IMR-90 (cell line): ENCODE measurements at regions not wholly inside any gene's neighbourhood (a gene's known extent, or its start where the extent isn't known, plus 50 kb on each side); places are given as distances from the start of the nearest gene placed in this dataset.
A peak's percentile ranks its signal among the peaks of the same experiment; 100 is the strongest.

Experiments used
- ATAC-seq: fragments of 200-7000 bp; cut with Tn5 transposase; 2 replicates; pipeline ENCODE4 v1.9.1; 2020; ENCODE audit warnings: low read depth, mild to moderate bottlenecking, moderate library complexity
- BruUV-seq: library from RNA; stranded (reverse); fragments of 400-500 nt; replicated peaks from 2 replicates; lab custom pipeline; 2021; lab: Mats Ljungman, UMichigan
- CTCF ChIA-PET: fragments of 300-600 bp; formaldehyde crosslinking; extraction: SDS; loops from one replicate; lab custom pipeline; 2021; ENCODE audit warnings: antibody characterized with exemption; lab: Yijun Ruan, JAX
- POLR2A ChIA-PET: fragments of 300-600 bp; sonication (Branson Sonifier 250); formaldehyde crosslinking; loops from one replicate; lab custom pipeline; 2022; ENCODE audit warnings: antibody characterized with exemption; ENCODE audit not compliant: unreplicated experiment; lab: Charles Lee
- DNase-seq: peaks from one replicate; pipeline ENCODE4 v3.0.0; 2013
- H2AFZ ChIP-seq: replicated peaks from 2 replicates; pipeline ENCODE3; 2013; ENCODE audit warnings: low read length, mild to moderate bottlenecking; ENCODE audit not compliant: poor library complexity
- H2AK5ac ChIP-seq: 2 replicates; pipeline ENCODE4 v1.6.1; 2013; ENCODE audit warnings: low read depth, low read length, inconsistent platforms
- H2AK9ac ChIP-seq: replicated peaks from 2 replicates; pipeline ENCODE3; 2013; ENCODE audit warnings: mild to moderate bottlenecking, low read depth, low read length, moderate library complexity; ENCODE audit not compliant: poor library complexity
- H2BK120ac ChIP-seq: 2 replicates; pipeline ENCODE4 v1.6.1; 2013; ENCODE audit warnings: low read depth, low read length, inconsistent platforms
- H2BK15ac ChIP-seq: 3 replicates; pipeline ENCODE4 v1.6.1; 2013; ENCODE audit warnings: low read depth, low read length, inconsistent platforms
- H2BK20ac ChIP-seq: 2 replicates; pipeline ENCODE4 v1.6.1; 2013; ENCODE audit warnings: low read depth, mild to moderate bottlenecking, inconsistent platforms, low read length, moderate library complexity
- H2BK5ac ChIP-seq: 2 replicates; pipeline ENCODE4 v1.6.1; 2013; ENCODE audit warnings: mild to moderate bottlenecking, low read depth, low read length, inconsistent platforms; ENCODE audit not compliant: poor library complexity, severe bottlenecking
- H3K14ac ChIP-seq: replicated peaks from 2 replicates; pipeline ENCODE4 v1.6.1; 2013; ENCODE audit warnings: low read depth, low read length, inconsistent platforms
- H3K18ac ChIP-seq: 2 replicates; pipeline ENCODE4 v1.6.1; 2013; ENCODE audit warnings: low read depth, low read length, control low read depth
- H3K23ac ChIP-seq: 2 replicates; pipeline ENCODE4 v1.6.1; 2013; ENCODE audit warnings: low read depth, low read length, inconsistent platforms
- H3K27ac ChIP-seq: 2 replicates; pipeline ENCODE4 v1.5.1; 2013; ENCODE audit warnings: mild to moderate bottlenecking, control low read depth, low read length; ENCODE audit not compliant: insufficient read depth
- H3K27me3 ChIP-seq: 2 replicates; pipeline ENCODE4 v1.6.1; 2013; ENCODE audit warnings: low read length; ENCODE audit not compliant: control insufficient read depth, insufficient read depth
- H3K36me3 ChIP-seq: 2 replicates; pipeline ENCODE4 v1.6.1; 2013; ENCODE audit warnings: low read length, mixed read lengths; ENCODE audit not compliant: control insufficient read depth, insufficient read depth
- H3K4ac ChIP-seq: 2 replicates; pipeline ENCODE4 v1.6.1; 2013; ENCODE audit warnings: low read depth, low read length, inconsistent platforms
- H3K4me1 ChIP-seq: 2 replicates; pipeline ENCODE4 v1.6.1; 2013; ENCODE audit warnings: low read length, mixed read lengths; ENCODE audit not compliant: control insufficient read depth, insufficient read depth
- H3K4me2 ChIP-seq: 2 replicates; pipeline ENCODE4 v1.6.1; 2013; ENCODE audit warnings: low read depth, mild to moderate bottlenecking, control low read depth, low read length, moderate library complexity
- H3K4me3 ChIP-seq: 2 replicates; pipeline ENCODE4 v1.5.1; 2013; ENCODE audit warnings: low read depth, mild to moderate bottlenecking, control low read depth, low read length, moderate library complexity; ENCODE audit not compliant: insufficient read depth
- H3K56ac ChIP-seq: 2 replicates; pipeline ENCODE4 v1.6.1; 2013; ENCODE audit warnings: low read length, inconsistent platforms; ENCODE audit not compliant: insufficient read depth; ENCODE audit errors: extremely low read depth
- H3K79me1 ChIP-seq, 2 experiments: 2 replicates each; pipeline ENCODE4 v1.6.1; 2013; ENCODE audit warnings: low read length in 2 of 2, inconsistent platforms in 1 of 2, low read depth in 1 of 2
- H3K9ac ChIP-seq: 2 replicates; pipeline ENCODE4 v1.6.1; 2013; ENCODE audit warnings: low read depth, low read length, control low read depth
- H3K9me1 ChIP-seq: 2 replicates; pipeline ENCODE4 v1.6.1; 2013; ENCODE audit warnings: low read length, inconsistent platforms; ENCODE audit not compliant: insufficient read depth
- H3K9me3 ChIP-seq: 2 replicates; pipeline ENCODE4 v1.6.1; 2013; ENCODE audit warnings: low read length; ENCODE audit not compliant: control insufficient read depth, insufficient read depth
- H4K20me1 ChIP-seq: 2 replicates; pipeline ENCODE4 v1.6.1; 2013; ENCODE audit warnings: low read length, inconsistent platforms; ENCODE audit not compliant: insufficient read depth
- H4K5ac ChIP-seq: 2 replicates; pipeline ENCODE4 v1.6.1; 2013; ENCODE audit warnings: mild to moderate bottlenecking, low read depth, low read length, control low read depth
- H4K8ac ChIP-seq, 2 experiments: 2 replicates each; pipeline ENCODE4 v1.6.1; 2013; ENCODE audit warnings: low read depth in 2 of 2, low read length in 2 of 2, control low read depth in 1 of 2, inconsistent platforms in 1 of 2
- H4K91ac ChIP-seq: 2 replicates; pipeline ENCODE4 v1.6.1; 2013; ENCODE audit warnings: low read depth, low read length, inconsistent platforms; ENCODE audit not compliant: insufficient read depth
- BHLHE40 ChIP-seq: fragments of 150-350 bp; IDR thresholded peaks from 2 replicates; pipeline ENCODE4 v1.6.1; 2016; ENCODE audit warnings: mild to moderate bottlenecking, low read depth, low read length
- CEBPB ChIP-seq: IDR thresholded peaks from 2 replicates; pipeline ENCODE4 v1.6.1; 2012; ENCODE audit warnings: low read depth, low read length, improper control_type of control experiment
- CHD1 ChIP-seq: IDR thresholded peaks from 2 replicates; pipeline ENCODE4 v1.6.1; 2012; ENCODE audit warnings: low read depth, low read length, improper control_type of control experiment
- CTCF ChIP-seq: conservative IDR thresholded peaks from 2 replicates; pipeline ENCODE4 v1.5.1; 2012; ENCODE audit warnings: mild to moderate bottlenecking, low read depth, low read length, improper control_type of control experiment
- ELK1 ChIP-seq: fragments of 150-350 bp; IDR thresholded peaks from 2 replicates; pipeline ENCODE4 v1.6.1; 2016; ENCODE audit warnings: low read depth, mild to moderate bottlenecking, low read length, moderate library complexity, borderline replicate concordance
- FOS ChIP-seq: fragments of 150-350 bp; IDR thresholded peaks from 2 replicates; pipeline ENCODE4 v1.6.1; 2016; ENCODE audit warnings: low read depth, low read length
- MAFK ChIP-seq: IDR thresholded peaks from 2 replicates; pipeline ENCODE4 v1.6.1; 2012; ENCODE audit warnings: low read depth, low read length, improper control_type of control experiment
- MAZ ChIP-seq: IDR thresholded peaks from 2 replicates; pipeline ENCODE4 v1.6.1; 2012; ENCODE audit warnings: low read depth, mild to moderate bottlenecking, low read length, improper control_type of control experiment, moderate library complexity, borderline replicate concordance
- MXI1 ChIP-seq: IDR thresholded peaks from 2 replicates; pipeline ENCODE4 v1.6.1; 2012; ENCODE audit warnings: low read depth, mild to moderate bottlenecking, low read length, moderate library complexity, borderline replicate concordance
- NFE2L2 ChIP-seq: fragments of 150-350 bp; IDR thresholded peaks from 2 replicates; pipeline ENCODE4 v1.6.1; 2016; ENCODE audit warnings: low read depth, mild to moderate bottlenecking, low read length
- POLR2A ChIP-seq: IDR thresholded peaks from 2 replicates; pipeline ENCODE4 v1.6.1; 2012; ENCODE audit warnings: mild to moderate bottlenecking, low read depth, low read length
- RAD21 ChIP-seq: IDR thresholded peaks from 2 replicates; pipeline ENCODE4 v1.6.1; 2012; ENCODE audit warnings: low read length, improper control_type of control experiment
- RCOR1 ChIP-seq: IDR thresholded peaks from 2 replicates; pipeline ENCODE4 v1.6.1; 2012; ENCODE audit warnings: mild to moderate bottlenecking, low read length, improper control_type of control experiment; ENCODE audit not compliant: insufficient replicate concordance
- RFX5 ChIP-seq: IDR thresholded peaks from 2 replicates; pipeline ENCODE4 v1.8.0; 2012; ENCODE audit warnings: low read depth, mild to moderate bottlenecking, low read length, moderate library complexity
- SMC3 ChIP-seq: fragments of 150-350 bp; IDR thresholded peaks from 2 replicates; pipeline ENCODE4 v1.6.1; 2016; ENCODE audit warnings: low read depth, mild to moderate bottlenecking, antibody characterized with exemption, low read length, moderate library complexity
- USF2 ChIP-seq: fragments of 150-350 bp; IDR thresholded peaks from 2 replicates; pipeline ENCODE4 v1.6.1; 2017; ENCODE audit warnings: mild to moderate bottlenecking, antibody characterized with exemption, low read length, low read depth
- WGBS, 2 experiments: methylation state at CpG; one replicate each; pipeline versions ENCODE4 v1.1.5 to v1.1.7; 2013; ENCODE audit warnings: missing lambda C conversion rate in 2 of 2; ENCODE audit not compliant: insufficient read length in 1 of 2; ENCODE audit errors: extremely low coverage in 2 of 2; 5-methylcytosine and 5-hydroxymethylcytosine counted together
- dilution Hi-C: fragments of 300-500 bp; cut with HindIII; formaldehyde crosslinking; loops from one replicate; pipeline ENCODE4 v1.14.3; 2018; ENCODE audit warnings: low sequenced_read_pairs; ENCODE audit not compliant: unreplicated experiment
- in situ Hi-C: fragments of 300-500 bp; cut with MboI; formaldehyde crosslinking; loops from 3 replicates; pipeline ENCODE4 v1.14.3; 2019; ENCODE audit warnings: low sequenced_read_pairs, inconsistent platforms, mixed read lengths
- intact Hi-C: fragments of 100-400 bp; cut with micrococcal nuclease; formaldehyde crosslinking; loops from 2 replicates; pipeline ENCODE4 v1.10.0; 2022

- POLR2A ChIA-PET = no interaction called here
- H3K4me3 ChIP-seq = no peak overlapping the region
- WGBS, 2 experiments = no CpG with 5 or more reads among the region's 4 CpGs
These were observed 193.9 kb upstream of the SNX7 start for GRCh38 chr1:98467586-98467985.

More at GRCh38 chr1:98467586-98467985, 193.9 kb upstream of the SNX7 start:
- CTCF ChIA-PET = interaction anchor here (0.6 to 2.1 kb wide), 17 partner anchors 8 to 1505 kb away, joined by 3 to 10 read pairs (median 3); no protein-coding TSS in a partner anchor
- Histone ChIP-seq H2AK5ac (0 out of 2 replicates have a peak overlapping the region, but pooled peaks have one; percentile 5), H2AFZ (peak overlapping the region; percentile 79), H4K8ac (peak overlapping the region in 1 of 2 experiments; percentile 71; a peak in 2 of 4 replicates), H4K5ac (peak overlapping the region; percentile 86; the same call in 1 of the 2 replicates), H3K9me1 (no peaks in the 10 kb centered on the region), H4K20me1 (no peaks in the 10 kb centered on the region), H3K18ac (peak overlapping the region; percentile 89), H3K23ac (no peak overlapping the region), H3K36me3 (no peaks in the 10 kb centered on the region), H2BK15ac (peak overlapping the region; percentile 72; the same call in 1 of the 3 replicates), H2AK9ac (no peak overlapping the region), H3K14ac (0 out of 2 replicates have a peak overlapping the region, but pooled peaks have one; percentile 14), H2BK5ac (no peak overlapping the region), H4K91ac (peak overlapping the region; percentile 69), H3K9me3 (no peaks in the 10 kb centered on the region), H3K27ac (peak overlapping the region; percentile 36), H3K4me1 (peaks cover 2% of the 10 kb centered on the region; the same call in 1 of the 2 replicates), H3K56ac (no peak overlapping the region; the same call in 1 of the 2 replicates), H3K4me2 (peak overlapping the region; percentile 80), H2BK120ac (peak overlapping the region; percentile 74), H3K27me3 (no peaks in the 10 kb centered on the region), H3K79me1 (no peaks in the 10 kb centered on the region), H2BK20ac (peak overlapping the region; percentile 83), H3K4ac (peak overlapping the region; percentile 64), H3K9ac (no peak overlapping the region)
- no TSS peak for BruUV-seq
- dilution Hi-C loops = no loop called here
- in situ Hi-C loops = loop anchor here (5.0 to 25.0 kb wide), 3 partner anchors 415 to 1503 kb away; no protein-coding TSS in a partner anchor
- TF ChIP-seq NFE2L2 (no peak), CTCF (no peak), POLR2A (no peak), RAD21 (no peak), RCOR1 (no peak), USF2 (no peak), ELK1 (no peak), RFX5 (no peak), MXI1 (no peak), FOS (no peak), SMC3 (no peak), CEBPB (no peak), BHLHE40 (no peak), MAFK (no peak), MAZ (no peak), CHD1 (no peak)
- intact Hi-C loops = loop anchor here (5.0 to 10.0 kb wide), 5 partner anchors 255 to 1500 kb away; partner anchors contain the start of gene DPYD
- ATAC-seq (peak; percentile 44), DNase-seq (peak; percentile 3)
